HG03439 (cell line): ENCODE measurements at regions not wholly inside any gene's neighbourhood (a gene's known extent, or its start where the extent isn't known, plus 50 kb on each side); places are given as distances from the start of the nearest gene placed in this dataset.
"Not testable (repeated sequence)": the region's sequence is repeated elsewhere in the genome, so short reads cannot be mapped to it uniquely, and the experiment has no call there.

Source experiments
- ATAC-seq: cut with Tn5 transposase; IDR thresholded peaks from one replicate; pipeline ENCODE4 v1.9.1; 2021; ENCODE audit warnings: mild to moderate bottlenecking, moderate library complexity; ENCODE audit not compliant: unreplicated experiment

- ATAC-seq, result not testable (repeated sequence)
Observed at GRCh38 chr13:48883786-48884185, 91.9 kb upstream of the FNDC3A start.

- ATAC-seq, result no peak
Observed at GRCh38 chr13:48885027-48885395, 90.7 kb upstream of the FNDC3A start.

- no peak for ATAC-seq
Observed at GRCh38 chr13:48888613-48889012, 87.1 kb upstream of the FNDC3A start.

- no peak for ATAC-seq
Observed at GRCh38 chr13:48890391-48890790, 85.3 kb upstream of the FNDC3A start.

DNA sequence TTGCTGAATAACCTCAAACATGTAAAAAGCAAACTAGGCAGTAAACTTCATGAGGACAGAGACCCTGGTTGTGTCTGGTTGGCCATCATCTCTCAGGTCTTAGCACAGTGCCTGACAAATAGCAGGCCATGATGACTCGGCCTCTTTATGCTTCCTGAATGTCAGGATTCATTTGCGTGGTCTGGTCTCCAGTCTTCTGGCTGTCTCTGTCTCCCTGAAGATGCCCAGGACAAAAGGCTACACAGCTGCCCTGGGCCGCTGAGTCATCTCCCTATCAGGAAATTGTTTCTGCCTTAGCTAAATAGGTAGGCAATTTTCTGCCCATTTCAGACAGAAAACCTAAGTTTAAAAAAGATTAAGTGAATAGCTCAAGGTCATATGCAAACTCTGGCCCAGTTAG lies 84.1 kb upstream of the FNDC3A start:
- no peak for ATAC-seq

GRCh38 chr13:48892053-48892687 lies 83.5 kb upstream of the FNDC3A start:
- peak; percentile 85 for ATAC-seq

DNA sequence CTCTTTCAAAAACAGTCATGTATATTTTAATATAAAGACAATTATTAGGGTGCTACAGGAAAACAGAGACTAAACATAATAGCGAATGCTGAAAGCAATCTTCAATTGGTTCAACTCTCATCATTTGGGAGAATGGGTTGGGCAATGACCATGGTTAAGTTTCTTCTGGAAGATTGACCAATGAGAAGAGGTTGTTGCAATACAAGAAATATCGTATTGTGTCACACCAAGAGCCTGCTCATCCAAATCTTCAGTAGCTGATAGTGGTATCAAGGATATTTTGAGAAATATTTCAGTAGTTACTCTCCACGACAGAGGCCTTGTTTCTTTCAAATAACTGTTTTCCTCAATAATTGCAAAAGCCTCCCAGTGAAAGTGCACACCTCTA lies 83.0 kb upstream of the FNDC3A start:
- ATAC-seq, result peak; percentile 12

DNA sequence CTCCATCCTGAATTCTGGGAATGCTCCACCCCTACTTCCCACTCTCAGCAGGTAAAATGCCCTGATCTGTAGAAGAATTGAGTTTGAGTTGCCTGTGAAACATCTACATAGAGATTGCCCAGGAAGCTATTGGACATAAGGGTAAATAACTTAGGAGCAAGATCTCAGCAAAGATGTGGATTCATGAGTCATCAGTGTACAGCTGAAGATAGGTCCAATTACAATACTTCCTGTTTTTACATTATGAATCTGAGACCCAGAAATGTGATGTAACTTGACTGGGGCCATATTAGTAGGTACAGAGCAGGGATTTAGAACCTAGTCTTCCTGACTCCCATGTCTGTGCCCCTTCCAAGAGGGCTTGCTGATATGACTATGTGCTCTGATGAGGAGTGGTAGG lies 79.4 kb upstream of the FNDC3A start:
- no peak for ATAC-seq

DNA sequence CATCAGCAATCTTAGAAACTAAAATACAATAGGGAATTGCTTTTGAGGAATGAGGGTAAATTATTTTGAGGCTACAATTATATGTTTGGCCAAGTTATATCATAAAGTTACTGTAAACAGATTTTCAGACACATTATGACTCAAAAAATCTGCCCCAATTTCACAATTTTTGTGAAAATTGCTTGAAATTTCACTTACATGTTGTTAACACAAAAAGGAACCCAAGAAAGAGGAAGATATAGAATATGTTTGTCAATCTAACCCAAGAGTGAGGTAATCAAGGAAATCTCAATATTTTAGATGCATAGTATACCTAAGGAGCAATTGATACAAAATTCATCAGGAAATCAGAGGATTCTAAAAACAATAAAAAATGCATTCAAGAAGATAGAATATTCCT lies 73.9 kb upstream of the FNDC3A start:
- ATAC-seq, result no peak

- ATAC-seq, result no peak
Observed at GRCh38 chr13:48902368-48902767, 73.3 kb upstream of the FNDC3A start.

- ATAC-seq, result no peak
Observed at GRCh38 chr13:48904668-48905290, 70.9 kb upstream of the FNDC3A start.

DNA sequence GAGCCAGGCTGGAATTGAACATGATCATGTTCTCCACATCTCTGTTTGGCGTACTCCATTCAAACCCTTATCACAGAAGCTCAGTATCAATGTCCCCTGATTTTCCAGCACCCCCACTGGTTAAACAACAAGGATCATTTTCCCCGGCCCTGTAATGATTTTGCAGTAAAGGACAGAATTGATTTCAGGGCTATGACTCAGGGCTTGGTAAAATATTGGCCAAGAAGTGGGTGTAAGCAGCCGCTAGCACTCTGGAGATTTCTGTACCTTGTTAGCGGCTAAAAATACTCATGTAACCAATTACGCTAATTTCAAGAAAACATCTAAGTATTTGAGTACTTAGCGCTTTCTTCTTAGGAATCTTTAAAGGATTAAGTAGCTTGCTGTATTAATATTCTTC lies 69.5 kb upstream of the FNDC3A start:
- ATAC-seq, result no peak

- ATAC-seq, result no peak
Observed at GRCh38 chr13:48908381-48909055, 67.2 kb upstream of the FNDC3A start.

DNA sequence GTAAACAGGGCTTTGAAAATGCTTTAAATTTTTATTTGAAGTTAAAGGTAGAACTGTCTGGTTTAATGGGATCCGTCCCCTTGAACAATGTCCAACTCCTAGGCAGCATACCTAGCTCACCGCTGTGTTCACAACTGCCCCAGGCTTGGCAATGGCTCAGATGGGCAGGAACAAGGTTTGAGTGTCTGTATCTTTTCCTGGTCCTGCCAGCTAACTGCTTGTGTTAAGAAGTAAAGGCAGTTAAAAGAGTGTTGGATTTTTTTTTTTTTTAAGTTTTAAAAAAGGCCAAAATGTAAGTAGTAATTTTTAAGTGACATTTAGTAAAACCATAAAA lies 66.7 kb upstream of the FNDC3A start:
- no peak for ATAC-seq

GRCh38 chr13:48910686-48911085 lies 65.0 kb upstream of the FNDC3A start:
- ATAC-seq, result no peak

DNA sequence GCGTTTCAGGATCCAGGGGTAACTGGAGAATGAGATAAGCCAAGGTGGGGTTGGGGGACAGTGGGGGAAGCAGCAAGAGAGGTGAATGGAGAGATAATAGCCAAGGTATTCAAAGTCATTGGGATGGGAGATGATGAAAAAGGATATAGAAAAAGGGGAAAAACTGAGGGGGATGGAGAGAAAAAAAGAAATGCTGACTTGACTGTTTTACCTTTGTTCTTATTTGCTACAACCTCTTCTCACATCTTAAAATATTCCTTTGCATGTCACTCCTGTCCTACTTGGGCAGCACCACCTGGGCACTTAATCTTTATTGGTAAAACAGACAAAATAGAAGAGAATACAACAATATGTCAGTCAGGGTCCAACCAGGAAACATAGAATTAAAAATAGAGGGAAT lies 56.0 kb upstream of the FNDC3A start:
- no peak for ATAC-seq

- no peak for ATAC-seq
Observed at GRCh38 chr13:48920730-48921129, 55.0 kb upstream of the FNDC3A start.

DNA sequence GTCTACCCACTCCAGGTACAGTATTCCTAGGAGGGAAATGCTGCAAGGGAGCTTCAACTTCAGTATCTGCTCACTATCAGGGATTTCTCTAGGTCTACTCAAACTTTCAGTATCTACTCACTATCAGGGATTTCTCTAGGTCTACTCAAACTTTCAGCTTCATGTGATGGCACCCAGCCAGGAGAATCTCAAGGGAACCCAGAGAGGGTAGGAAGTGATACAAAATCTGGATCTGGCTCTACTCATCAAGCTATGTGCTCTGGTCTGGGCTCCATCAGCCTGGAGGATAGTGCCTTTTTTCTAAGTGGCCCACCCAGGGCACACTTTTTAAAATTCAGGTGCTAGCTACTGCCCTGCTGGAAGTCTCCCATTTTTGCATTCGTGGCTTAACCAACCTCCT lies 52.3 kb upstream of the FNDC3A start:
- ATAC-seq, result no peak

DNA sequence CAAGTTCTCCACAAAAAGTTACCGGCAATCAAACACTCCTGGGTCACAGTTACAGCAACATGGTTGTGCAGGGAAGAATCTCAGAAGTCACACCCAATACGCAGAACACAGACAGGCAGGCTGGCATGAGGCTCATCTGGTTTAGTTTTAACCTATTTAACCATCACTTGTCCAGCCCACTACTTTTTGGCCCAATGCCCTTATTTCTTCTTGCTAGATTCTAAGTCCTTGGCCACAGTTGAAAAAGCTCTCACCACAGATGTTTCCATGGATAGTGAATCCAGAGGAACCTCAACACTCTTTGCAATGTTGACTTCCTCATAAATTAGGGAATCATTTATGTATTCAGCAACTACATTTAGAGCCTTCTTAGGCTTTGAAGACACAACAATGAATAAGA lies 50.7 kb upstream of the FNDC3A start:
- no peak for ATAC-seq
